HepG2 (cell line): ENCODE measurements at regions not wholly inside any gene's neighbourhood (a gene's known extent, or its start where the extent isn't known, plus 50 kb on each side); places are given as distances from the start of the nearest gene placed in this dataset.

Experiments
- ATAC-seq: fragments of 200-7000 bp; cut with Tn5 transposase; 3 replicates; pipeline ENCODE4 v1.9.1; 2020; ENCODE audit warnings: mild to moderate bottlenecking, moderate library complexity
- BruUV-seq: library from RNA; stranded (reverse); fragments of 400-500 nt; replicated peaks from 2 replicates; lab custom pipeline; 2021; lab: Mats Ljungman, UMichigan
- CTCF ChIA-PET: fragments of 300-600 bp; formaldehyde crosslinking; extraction: SDS; loops from one replicate; lab custom pipeline; 2021; ENCODE audit warnings: low total read pairs, inconsistent platforms, low intra/inter-chr PET ratio; lab: Yijun Ruan, JAX
- POLR2A ChIA-PET: fragments of 350-600 bp; sonication (Branson Sonifier 250); formaldehyde crosslinking; loops from one replicate; lab custom pipeline; 2020; ENCODE audit warnings: antibody characterized with exemption, inconsistent platforms; lab: Yijun Ruan, JAX
- DNase-seq: peaks from one replicate; pipeline ENCODE4 v3.0.0-alpha.2; 2015; ENCODE audit warnings: low spot score
- FAIRE-seq: peaks from 3 replicates; lab custom pipeline; 2011; peaks lifted over from hg19 to GRCh38; lab: Jason Lieb, UNC
- H2AFZ ChIP-seq: one replicate; pipeline ENCODE4 v1.6.1; 2011; ENCODE audit warnings: low read length, inconsistent platforms
- H3K27ac ChIP-seq: fragments of 300-600 bp; 3 replicates; pipeline ENCODE4 v1.8.0; 2011; ENCODE audit warnings: mixed run types, mild to moderate bottlenecking, mixed read lengths, low read length, inconsistent platforms; ENCODE audit not compliant: insufficient read depth; ENCODE audit errors: extremely low read length
- H3K27me3 ChIP-seq, 2 experiments: fragments of 200-600 bp in 1 of 2; 2 replicates in 1 of 2; 3 replicates in 1 of 2; pipeline versions ENCODE4 v1.6.0 to v1.8.0; 2011; ENCODE audit warnings: low read length in 2 of 2, mild to moderate bottlenecking in 2 of 2, moderate library complexity in 2 of 2, inconsistent platforms in 1 of 2; ENCODE audit not compliant: insufficient read depth in 2 of 2, control insufficient read depth in 1 of 2
- H3K36me3 ChIP-seq, 2 experiments: fragments of 200-600 bp in 1 of 2; replicated peaks in 1 of 2; 2 replicates in 1 of 2; 3 replicates in 1 of 2; pipeline versions ENCODE4 v1.5.1 to v1.8.0; 2011; ENCODE audit warnings: low read length in 2 of 2, inconsistent platforms in 1 of 2; ENCODE audit not compliant: insufficient read depth in 2 of 2, control insufficient read depth in 1 of 2
- H3K4me1 ChIP-seq: 2 replicates; pipeline ENCODE4 v1.5.1; 2012; ENCODE audit warnings: low read length, inconsistent platforms; ENCODE audit not compliant: insufficient read depth
- H3K4me2 ChIP-seq: 2 replicates; pipeline ENCODE4 v1.6.0; 2011; ENCODE audit warnings: low read depth, low read length, inconsistent platforms
- H3K4me3 ChIP-seq, 3 experiments: fragments of 200-600 bp in 1 of 3; sonication (generic), shearing (Covaris generic) in 1 of 3; replicated peaks in 1 of 3; 2 replicates each; pipeline ENCODE4 v1.5.1; 2011 to 2016; ENCODE audit warnings: low read length in 3 of 3, inconsistent platforms in 2 of 3, low read depth in 2 of 3, mild to moderate bottlenecking in 2 of 3, control low read depth in 1 of 3, mixed read lengths in 1 of 3; ENCODE audit not compliant: insufficient read depth in 1 of 3
- H3K79me2 ChIP-seq: one replicate; pipeline ENCODE4 v1.6.1; 2011; ENCODE audit warnings: low read length, inconsistent platforms; ENCODE audit not compliant: insufficient read depth
- H3K9ac ChIP-seq: 2 replicates; pipeline ENCODE4 v1.6.0; 2011; ENCODE audit warnings: mild to moderate bottlenecking, low read depth, low read length, inconsistent platforms; ENCODE audit not compliant: insufficient read depth
- H3K9me3 ChIP-seq: 2 replicates; pipeline ENCODE4 v1.5.1; 2012; ENCODE audit warnings: mild to moderate bottlenecking, low read length
- H4K20me1 ChIP-seq: 2 replicates; pipeline ENCODE4 v1.6.0; 2011; ENCODE audit warnings: inconsistent platforms, mild to moderate bottlenecking, low read length, moderate library complexity; ENCODE audit not compliant: insufficient read depth
- FOXP4 ChIP-seq: sonication (generic); formaldehyde crosslinking; IDR thresholded peaks from 2 replicates; pipeline ENCODE4 v1.4.0; 2020; ENCODE audit warnings: missing genetic modification reagents
- HMG20A ChIP-seq: IDR thresholded peaks from 2 replicates; pipeline ENCODE4 v1.6.1; 2016; ENCODE audit warnings: borderline replicate concordance
- IRF2 ChIP-seq: IDR thresholded peaks from 2 replicates; pipeline ENCODE4 v1.6.1; 2018; ENCODE audit warnings: missing genetic modification reagents, missing compliant biosample characterization
- JUN ChIP-seq: sonication (generic); formaldehyde crosslinking; IDR thresholded peaks from 2 replicates; pipeline ENCODE4 v1.4.0; 2020; ENCODE audit warnings: mild to moderate bottlenecking, missing genetic modification reagents
- KDM2A ChIP-seq: sonication (generic); formaldehyde crosslinking; IDR thresholded peaks from 2 replicates; pipeline ENCODE4 v1.4.0; 2020; ENCODE audit warnings: low read depth, missing genetic modification reagents, borderline replicate concordance
- MIER2 ChIP-seq: IDR thresholded peaks from 2 replicates; pipeline ENCODE4 v1.6.1; 2016; ENCODE audit warnings: missing biosample characterization, missing genetic modification reagents
- NR2C2 ChIP-seq: sonication (generic); formaldehyde crosslinking; IDR thresholded peaks from 2 replicates; pipeline ENCODE4 v1.4.0; 2020; ENCODE audit warnings: missing genetic modification reagents, mild to moderate bottlenecking, moderate library complexity, borderline replicate concordance
- PHF21A ChIP-seq: sonication (generic); formaldehyde crosslinking; IDR thresholded peaks from 2 replicates; pipeline ENCODE4 v1.5.0; 2020; ENCODE audit warnings: mild to moderate bottlenecking, missing genetic modification reagents
- PRPF4 ChIP-seq: fragments of 200-400 bp; formaldehyde crosslinking; IDR thresholded peaks from 2 replicates; pipeline ENCODE4 v1.6.1; 2016; ENCODE audit warnings: low read length, low read depth; ENCODE audit not compliant: poor library complexity, severe bottlenecking
- SPEN ChIP-seq: sonication (generic); formaldehyde crosslinking; IDR thresholded peaks from 2 replicates; pipeline ENCODE4 v1.5.1; 2020; ENCODE audit warnings: low read depth, mild to moderate bottlenecking, missing genetic modification reagents
- TBL1XR1 ChIP-seq: fragments of 150-350 bp; IDR thresholded peaks from 2 replicates; pipeline ENCODE4 v1.6.1; 2014; ENCODE audit warnings: borderline replicate concordance, low read length; ENCODE audit not compliant: partially characterized antibody
- YY1 ChIP-seq: IDR thresholded peaks from 2 replicates; pipeline ENCODE4 v1.6.1; 2011; ENCODE audit warnings: low read length, low read depth, moderate library complexity, mild to moderate bottlenecking; ENCODE audit not compliant: insufficient read depth, insufficient replicate concordance
- ZFP62 ChIP-seq: sonication (generic); formaldehyde crosslinking; IDR thresholded peaks from 2 replicates; pipeline ENCODE4 v1.4.0; 2020; ENCODE audit warnings: missing genetic modification reagents
- ZNF292 ChIP-seq: sonication (generic); formaldehyde crosslinking; IDR thresholded peaks from 2 replicates; pipeline ENCODE4 v1.8.1; 2022; ENCODE audit warnings: mild to moderate bottlenecking, low read depth, missing genetic modification reagents, borderline replicate concordance
- ZNF44 ChIP-seq: sonication (generic); formaldehyde crosslinking; IDR thresholded peaks from 2 replicates; pipeline ENCODE4 v1.5.1; 2020; ENCODE audit warnings: mild to moderate bottlenecking, missing genetic modification reagents
- ZNF446 ChIP-seq: sonication (generic); formaldehyde crosslinking; IDR thresholded peaks from 2 replicates; pipeline ENCODE4 v1.5.0; 2020; ENCODE audit warnings: mild to moderate bottlenecking, missing genetic modification reagents
- ZNF547 ChIP-seq: sonication (generic); formaldehyde crosslinking; IDR thresholded peaks from 2 replicates; pipeline ENCODE4 v1.5.1; 2020; ENCODE audit warnings: mild to moderate bottlenecking, missing genetic modification reagents
- ZNF788 ChIP-seq: sonication (generic); formaldehyde crosslinking; IDR thresholded peaks from 2 replicates; pipeline ENCODE4 v1.5.0; 2020; ENCODE audit warnings: mild to moderate bottlenecking, missing genetic modification reagents, borderline replicate concordance
- ZSCAN29 ChIP-seq: sonication (generic); formaldehyde crosslinking; conservative IDR thresholded peaks from 2 replicates; pipeline ENCODE4 v1.4.0; 2020; ENCODE audit warnings: mild to moderate bottlenecking, missing genetic modification reagents
- WGBS: methylation state at CpG from one replicate; pipeline ENCODE4 v1.1.6; 2017; ENCODE audit warnings: low lambda C conversion rate; 5-methylcytosine and 5-hydroxymethylcytosine counted together
- in situ Hi-C: cut with HindIII; loops from 2 replicates; pipeline ENCODE4 v1.10.0; 2017; ENCODE audit warnings: low pct_unique_long_range_greater_than_20kb; ENCODE audit not compliant: extremely low pct_ligation_motif_present
- intact Hi-C: fragments of 100-400 bp; cut with micrococcal nuclease; formaldehyde crosslinking; loops from one replicate; pipeline ENCODE4 v1.10.0; 2022; ENCODE audit not compliant: unreplicated experiment
- TF ChIP-seq, protein P1 (sequence below): sonication (generic); formaldehyde crosslinking; IDR thresholded peaks from 2 replicates; pipeline ENCODE4 v1.4.0; 2020; ENCODE audit warnings: missing genetic modification reagents
- TF ChIP-seq, protein P2 (sequence below): IDR thresholded peaks from 2 replicates; pipeline ENCODE4 v1.6.1; 2018; ENCODE audit warnings: missing genetic modification reagents, mild to moderate bottlenecking, missing compliant biosample characterization

- ChIA-PET POLR2A (interaction anchor here (0.7 to 1.8 kb wide), 4 partner anchors 32 to 199 kb away, joined by 4 to 7 read pairs (median 4); partner anchors contain the start of gene SIAH1), CTCF (interaction anchor here (1.2 kb wide), 1 partner anchor 88 kb away, joined by 3 read pairs; no protein-coding TSS in a partner anchor)
- H3K4me1 ChIP-seq = peaks cover 58% of the 10 kb centered on the region
- peak overlapping the region; percentile 41 for H3K4me2 ChIP-seq
- H3K79me2 ChIP-seq = no peaks in the 10 kb centered on the region
- FAIRE-seq = peak; percentile 98
- no peak overlapping the region for H3K27ac ChIP-seq
- H3K9me3 ChIP-seq = no peaks in the 10 kb centered on the region
- no peak overlapping the region for H3K4me3 ChIP-seq
- H3K36me3 ChIP-seq = no peaks in the 10 kb centered on the region
- no peaks in the 10 kb centered on the region for H4K20me1 ChIP-seq
- no peak overlapping the region for H3K9ac ChIP-seq
- peaks cover 0 to 6% of the 10 kb centered on the region in 2 experiments; a peak in 2 of 5 replicates for H3K27me3 ChIP-seq
- intact Hi-C loops (loop anchor here (2.0 to 5.0 kb wide), 3 partner anchors 17 to 85 kb away; partner anchors contain the start of gene SIAH1), in situ Hi-C loops (no loop called here)
- BruUV-seq = no TSS peak
- peak; percentile 94 for DNase-seq
- H2AFZ ChIP-seq = no peak overlapping the region
- WGBS = 3% methylated on average over 5 of the region's 5 CpGs
- ATAC-seq = peak; percentile 95
- TF ChIP-seq HMG20A (CRISPR knock-in tag) (peak; percentile 96), PRPF4 (no peak), YY1 (peak; percentile 31), ZNF788 (peak; percentile 24; the same call in 1 of the 2 replicates), PHF21A (CRISPR knock-in tag) (peak; percentile 81), KDM2A (CRISPR knock-in tag) (no peak), TBL1XR1 (peak; percentile 20), JUN (CRISPR knock-in tag) (peak; percentile 97), SPEN (CRISPR knock-in tag) (peak; percentile 56; the same call in 1 of the 2 replicates), ZFP62 (CRISPR knock-in tag) (no peak), ZSCAN29 (CRISPR knock-in tag) (0 out of 2 replicates have a peak, but pooled peaks have one; percentile 24), NR2C2 (CRISPR knock-in tag) (peak; percentile 36; the same call in 1 of the 2 replicates), FOXP4 (CRISPR knock-in tag) (peak; percentile 83), ZNF446 (CRISPR knock-in tag) (no peak), ZNF44 (no peak), ZNF547 (CRISPR knock-in tag) (no peak), IRF2 (peak; percentile 83), ZNF292 (CRISPR knock-in tag) (peak; percentile 60; the same call in 1 of the 2 replicates), MIER2 (CRISPR knock-in tag) (peak; percentile 91)
- TF ChIP-seq, protein P1, sequence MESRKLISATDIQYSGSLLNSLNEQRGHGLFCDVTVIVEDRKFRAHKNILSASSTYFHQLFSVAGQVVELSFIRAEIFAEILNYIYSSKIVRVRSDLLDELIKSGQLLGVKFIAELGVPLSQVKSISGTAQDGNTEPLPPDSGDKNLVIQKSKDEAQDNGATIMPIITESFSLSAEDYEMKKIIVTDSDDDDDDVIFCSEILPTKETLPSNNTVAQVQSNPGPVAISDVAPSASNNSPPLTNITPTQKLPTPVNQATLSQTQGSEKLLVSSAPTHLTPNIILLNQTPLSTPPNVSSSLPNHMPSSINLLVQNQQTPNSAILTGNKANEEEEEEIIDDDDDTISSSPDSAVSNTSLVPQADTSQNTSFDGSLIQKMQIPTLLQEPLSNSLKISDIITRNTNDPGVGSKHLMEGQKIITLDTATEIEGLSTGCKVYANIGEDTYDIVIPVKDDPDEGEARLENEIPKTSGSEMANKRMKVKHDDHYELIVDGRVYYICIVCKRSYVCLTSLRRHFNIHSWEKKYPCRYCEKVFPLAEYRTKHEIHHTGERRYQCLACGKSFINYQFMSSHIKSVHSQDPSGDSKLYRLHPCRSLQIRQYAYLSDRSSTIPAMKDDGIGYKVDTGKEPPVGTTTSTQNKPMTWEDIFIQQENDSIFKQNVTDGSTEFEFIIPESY (CRISPR knock-in tag) = no peak
- TF ChIP-seq, protein P2, sequence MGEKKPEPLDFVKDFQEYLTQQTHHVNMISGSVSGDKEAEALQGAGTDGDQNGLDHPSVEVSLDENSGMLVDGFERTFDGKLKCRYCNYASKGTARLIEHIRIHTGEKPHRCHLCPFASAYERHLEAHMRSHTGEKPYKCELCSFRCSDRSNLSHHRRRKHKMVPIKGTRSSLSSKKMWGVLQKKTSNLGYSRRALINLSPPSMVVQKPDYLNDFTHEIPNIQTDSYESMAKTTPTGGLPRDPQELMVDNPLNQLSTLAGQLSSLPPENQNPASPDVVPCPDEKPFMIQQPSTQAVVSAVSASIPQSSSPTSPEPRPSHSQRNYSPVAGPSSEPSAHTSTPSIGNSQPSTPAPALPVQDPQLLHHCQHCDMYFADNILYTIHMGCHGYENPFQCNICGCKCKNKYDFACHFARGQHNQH (CRISPR knock-in tag) = peak; percentile 86
Measured at GRCh38 chr16:48441863-48442279, 56.7 kb upstream of the SIAH1 start.
